Sciatic nerve (tissue), 2 donors: ENCODE measurements at regions not wholly inside any gene's neighbourhood (a gene's known extent, or its start where the extent isn't known, plus 50 kb on each side); places are given as distances from the start of the nearest gene placed in this dataset.
"Not testable (repeated sequence)": the region's sequence is repeated elsewhere in the genome, so short reads cannot be mapped to it uniquely, and the experiment has no call there.

Experiments used
- ATAC-seq: fragments of 200-7000 bp; cut with Tn5 transposase; one replicate; pipeline ENCODE4 v1.9.1; 2020; ENCODE audit warnings: mild to moderate bottlenecking, moderate library complexity
- DNase-seq: peaks from one replicate; pipeline ENCODE4 v3.0.0-alpha.2; 2020; ENCODE audit warnings: low spot score
- intact Hi-C: fragments of 100-400 bp; cut with DNase I; formaldehyde crosslinking; loops from one replicate; pipeline ENCODE4 v1.14.2; 2022
- donor health status: DM: no; HTN: no; CAD: no.
- donor health status: DM: no; HTN: no; CAD: no.

GRCh38 chr1:157348538-157349480 lies 203.5 kb downstream of the FCRL5 start:
- DNase-seq (no peak), ATAC-seq (no peak)
- intact Hi-C loops: no loop called here

DNA sequence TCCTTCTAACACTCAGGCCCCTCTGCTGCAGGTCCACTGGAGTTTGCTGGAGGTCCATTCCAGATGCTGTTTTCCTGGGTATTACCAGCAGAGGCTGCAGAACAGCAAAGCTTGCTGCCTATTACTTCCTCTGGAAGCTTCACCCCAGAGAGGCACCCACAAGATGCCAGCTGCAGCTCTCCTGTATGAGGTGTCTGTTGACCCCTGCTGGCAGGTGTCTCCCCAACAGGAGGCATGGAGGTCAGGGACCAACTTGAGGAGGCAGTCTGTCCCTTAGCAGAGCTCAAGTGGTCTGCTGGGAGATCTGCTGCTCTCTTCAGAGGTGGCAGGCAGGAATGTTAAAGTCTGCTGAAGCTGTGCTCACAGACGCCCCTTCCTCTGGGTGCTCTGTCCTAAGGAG lies 204.8 kb downstream of the FCRL5 start:
- DNase-seq: no peak
- intact Hi-C loops: no loop called here
- ATAC-seq: no peak

DNA sequence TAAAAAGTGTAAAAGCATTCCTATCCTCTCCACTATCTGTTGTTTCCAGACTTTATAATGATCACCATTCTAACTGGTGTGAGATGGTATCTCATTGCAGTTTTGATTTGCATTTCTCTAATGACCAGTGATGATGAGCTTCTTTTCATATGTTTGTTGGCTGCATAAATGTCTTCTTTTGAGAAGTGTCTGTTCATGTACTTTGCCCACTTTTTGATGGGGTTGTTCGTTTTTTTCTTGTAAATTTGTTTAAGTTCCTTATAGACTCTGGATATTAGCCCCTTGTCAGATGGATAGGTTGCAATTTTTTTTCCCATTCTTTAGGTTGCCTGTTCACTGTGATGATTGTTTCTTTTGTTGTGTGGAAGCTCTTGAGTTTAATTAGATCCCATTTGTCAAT lies 199.6 kb upstream of the ETV3 start:
- DNase-seq, ATAC-seq, intact Hi-C loops: not testable (repeated sequence)

- intact Hi-C loops: no loop called here
- ATAC-seq (no peak), DNase-seq (no peak)
Observed at GRCh38 chr1:157335056-157335455, 196.9 kb upstream of the ETV3 start.

GRCh38 chr1:157334041-157334440 lies 195.8 kb upstream of the ETV3 start:
- ATAC-seq (no peak), DNase-seq (no peak)
- intact Hi-C loops: no loop called here

GRCh38 chr1:157330177-157330576 lies 192.0 kb upstream of the ETV3 start:
- intact Hi-C loops, DNase-seq, ATAC-seq: not testable (repeated sequence)

- intact Hi-C loops, ATAC-seq, DNase-seq: not testable (repeated sequence)
Observed at GRCh38 chr1:157328120-157328519, 189.9 kb upstream of the ETV3 start.

GRCh38 chr1:157326173-157326859 lies 188.1 kb upstream of the ETV3 start:
- ATAC-seq (no peak), DNase-seq (no peak)
- intact Hi-C loops: no loop called here

- ATAC-seq (no peak), DNase-seq (no peak)
- intact Hi-C loops: no loop called here
Observed at GRCh38 chr1:157325220-157325619, 187.0 kb upstream of the ETV3 start.

GRCh38 chr1:157321972-157322371 lies 183.8 kb upstream of the ETV3 start:
- ATAC-seq, DNase-seq, intact Hi-C loops: not testable (repeated sequence)

DNA sequence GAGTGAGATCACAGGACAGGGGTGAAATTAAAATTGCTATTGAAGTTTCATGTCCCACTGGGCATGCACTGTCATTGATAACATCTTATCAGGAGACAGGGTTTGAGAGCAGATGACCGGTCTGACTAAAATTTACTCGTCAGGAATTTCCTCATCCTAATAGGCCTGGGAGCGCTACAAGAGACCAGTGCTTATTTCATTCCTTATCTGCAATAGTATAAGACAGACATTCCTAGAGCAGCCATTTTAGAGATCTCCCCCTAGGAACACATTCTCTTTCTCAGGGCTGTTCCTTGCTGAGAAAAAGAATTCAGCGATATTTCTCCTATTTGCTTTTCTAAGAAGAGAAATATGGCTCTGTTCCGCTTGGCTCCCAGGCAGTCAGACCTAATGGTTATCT lies 181.4 kb upstream of the ETV3 start:
- DNase-seq (no peak), ATAC-seq (no peak)
- intact Hi-C loops: no loop called here

GRCh38 chr1:157317229-157317628 lies 179.0 kb upstream of the ETV3 start:
- DNase-seq, intact Hi-C loops, ATAC-seq: not testable (repeated sequence)

GRCh38 chr1:157315544-157315943 lies 177.3 kb upstream of the ETV3 start:
- intact Hi-C loops: no loop called here
- DNase-seq (no peak), ATAC-seq (no peak)

- ATAC-seq: no peak
- intact Hi-C loops: no loop called here
- no peak for DNase-seq
Observed at GRCh38 chr1:157314408-157314807, 176.2 kb upstream of the ETV3 start.

DNA sequence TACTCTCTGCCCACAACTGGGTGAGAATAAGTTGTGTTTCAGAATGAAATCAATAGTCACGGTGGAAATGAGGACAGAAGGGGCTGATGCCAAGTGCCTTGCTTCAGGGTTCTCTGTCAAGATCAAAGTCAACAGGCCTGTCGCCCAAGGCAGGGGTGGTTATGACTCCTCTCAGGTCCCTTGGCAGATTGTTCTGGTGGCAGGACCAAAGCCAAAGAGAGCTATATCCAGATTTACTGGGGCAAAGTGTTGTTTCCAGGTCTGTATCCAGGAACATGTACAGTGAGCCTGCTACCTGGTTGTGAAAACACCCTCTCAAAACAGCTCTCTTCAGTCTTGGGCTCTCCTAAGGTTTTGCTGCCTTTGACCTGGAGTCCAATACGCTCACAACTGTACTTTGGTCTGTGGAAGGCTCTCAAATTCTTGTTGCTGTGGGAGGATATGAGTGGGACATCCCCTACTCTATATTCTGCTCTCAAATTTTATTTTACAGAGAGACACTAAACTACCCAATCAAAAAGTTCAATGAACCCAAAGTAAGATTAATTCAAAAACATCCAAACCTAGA lies 175.1 kb upstream of the ETV3 start:
- intact Hi-C loops: no loop called here
- ATAC-seq: no peak
- no peak for DNase-seq

DNA sequence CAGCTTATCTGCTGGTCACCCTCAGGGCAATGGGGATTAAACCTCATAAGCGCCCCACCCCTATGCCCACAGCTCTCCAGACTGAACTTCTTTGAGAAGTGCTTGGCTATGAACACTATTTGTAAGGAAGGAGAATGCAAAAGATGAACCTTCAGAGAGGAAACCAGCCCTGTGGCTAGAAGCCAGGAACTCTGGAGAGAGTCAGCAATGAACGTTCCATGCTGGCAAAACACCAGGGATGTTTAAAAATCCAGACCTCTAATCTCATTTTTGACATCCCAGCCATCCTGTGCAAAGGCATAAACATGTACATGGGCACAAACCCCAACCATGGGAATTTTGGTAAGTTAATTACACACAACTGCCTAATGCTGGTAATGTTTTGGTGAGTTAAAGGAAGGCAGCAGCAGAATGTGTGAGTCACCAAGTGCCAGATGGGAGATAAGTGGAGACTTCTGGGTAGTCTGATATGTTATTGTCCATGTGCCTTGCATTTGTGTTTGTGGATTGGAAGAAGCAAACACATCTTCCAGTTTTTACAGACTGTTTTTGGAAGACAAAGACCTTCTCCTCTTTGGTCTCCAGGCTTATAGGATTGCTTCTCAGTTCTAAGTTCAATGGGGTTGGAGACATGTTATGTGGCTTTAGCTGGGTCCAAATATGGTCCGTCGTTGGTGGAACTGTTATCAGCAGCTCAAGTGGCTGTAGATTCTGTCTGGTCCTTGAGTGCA lies 174.1 kb upstream of the ETV3 start:
- DNase-seq (no peak), ATAC-seq (no peak)
- intact Hi-C loops: no loop called here

DNA sequence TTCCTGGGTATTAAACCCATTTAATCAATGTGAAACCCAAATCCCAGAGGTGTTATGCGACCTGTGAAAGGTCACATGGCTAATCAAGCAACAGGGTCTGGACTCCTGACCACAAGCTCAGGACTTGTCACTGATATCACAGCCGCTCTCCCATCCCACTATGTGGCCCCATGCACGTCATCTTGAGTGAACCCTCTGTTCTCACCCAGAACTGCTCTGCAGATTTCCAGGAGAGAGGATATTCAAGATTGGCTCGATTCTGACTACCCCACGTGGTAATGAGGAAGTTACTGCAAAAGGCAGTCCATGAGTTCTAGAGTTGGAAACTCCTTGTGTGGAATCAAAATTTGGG lies 173.5 kb upstream of the ETV3 start:
- intact Hi-C loops: no loop called here
- no peak for ATAC-seq
- DNase-seq: no peak

GRCh38 chr1:157310805-157311729 lies 172.9 kb upstream of the ETV3 start:
- intact Hi-C loops, DNase-seq, ATAC-seq: not testable (repeated sequence)
